HG03060 (cell line): ENCODE measurements at regions not wholly inside any gene's neighbourhood (a gene's known extent, or its start where the extent isn't known, plus 50 kb on each side); places are given as distances from the start of the nearest gene placed in this dataset.

Experiments
- ATAC-seq: cut with Tn5 transposase; IDR thresholded peaks from one replicate; pipeline ENCODE4 v1.9.1; 2021; ENCODE audit warnings: low read depth, moderate number of reproducible peaks; ENCODE audit not compliant: unreplicated experiment

DNA sequence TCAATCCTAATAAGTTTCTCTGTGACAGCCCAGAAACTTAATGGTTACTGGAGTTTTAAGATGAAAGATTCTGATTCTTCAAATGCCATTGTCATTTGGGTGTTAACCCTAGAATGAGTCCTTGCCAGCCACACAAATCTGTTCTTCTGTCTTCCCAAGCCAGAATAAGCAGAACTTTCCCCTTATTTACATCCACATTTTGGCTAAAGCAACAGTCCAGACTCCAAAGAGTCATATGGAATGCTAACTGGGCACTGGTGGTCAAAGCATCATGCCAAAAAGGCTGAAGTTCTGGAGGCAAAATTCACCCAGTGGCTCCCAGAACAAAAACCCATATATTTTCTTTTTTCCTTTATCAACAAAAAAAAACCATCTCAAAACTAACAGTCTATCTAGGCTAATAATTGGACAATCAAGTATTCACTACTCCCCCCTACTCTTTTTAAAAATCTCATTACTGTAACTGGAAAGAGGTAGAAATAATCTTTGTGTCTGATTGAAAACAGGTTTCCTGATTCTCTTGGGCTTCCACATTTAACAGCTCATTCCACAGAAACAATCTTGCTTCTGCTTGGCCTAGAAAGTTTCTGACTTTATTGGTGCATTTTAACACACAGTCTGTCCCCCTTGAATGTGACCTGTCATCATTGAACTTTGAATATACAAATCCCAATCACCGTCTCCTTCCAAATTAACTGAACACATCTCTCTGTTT, 89.6 kb upstream of the SETBP1 start:
- no peak for ATAC-seq

DNA sequence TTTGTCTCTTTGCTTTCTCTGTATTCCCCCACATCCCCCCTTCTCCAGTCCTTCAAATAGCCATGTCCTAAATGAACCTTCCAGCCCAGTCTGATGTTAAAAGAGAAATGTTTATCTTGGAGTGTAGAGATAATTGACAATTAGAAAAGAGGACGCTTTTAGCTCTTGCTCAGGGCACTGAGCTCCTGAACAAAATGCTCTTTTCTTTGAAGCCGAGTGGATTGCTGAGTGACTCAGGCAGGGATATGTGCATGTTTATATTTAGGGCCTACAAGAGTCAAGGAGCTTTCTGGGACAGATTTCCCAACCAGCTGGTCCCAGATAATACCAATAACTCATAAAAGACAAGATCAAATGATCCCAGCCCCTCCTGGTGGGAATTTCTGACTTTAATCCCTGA, 88.0 kb upstream of the SETBP1 start:
- no peak for ATAC-seq

DNA sequence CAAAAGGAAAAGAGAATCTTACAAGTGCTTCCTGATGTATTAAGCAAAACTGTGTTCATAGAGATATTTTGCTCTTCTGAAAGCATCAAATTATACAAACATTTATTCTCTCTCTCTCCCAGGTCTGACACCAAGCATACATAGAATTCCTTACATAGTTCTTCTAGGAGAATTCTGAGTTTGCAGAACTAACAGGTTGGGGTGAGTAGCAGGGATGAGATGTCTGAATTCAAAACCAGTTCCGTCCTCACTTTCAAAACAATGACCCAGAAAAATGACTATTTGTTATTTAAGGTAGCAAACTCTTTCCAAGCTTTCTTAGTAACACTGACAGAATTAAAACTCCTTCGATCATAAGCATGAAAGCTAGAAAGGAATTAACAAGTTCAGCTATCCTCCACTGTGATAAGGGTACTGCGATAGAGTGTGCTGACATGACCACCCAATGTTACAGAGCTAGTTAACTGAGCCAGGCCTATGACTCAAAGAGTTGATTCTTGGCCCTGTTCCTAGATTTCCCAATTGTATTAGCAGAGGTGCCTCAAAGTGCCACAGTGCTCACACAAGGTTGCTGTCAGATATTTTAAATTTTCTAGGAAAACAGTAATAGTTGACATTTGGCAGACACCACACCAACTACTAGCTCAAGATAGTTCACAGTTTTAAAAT, 85.8 kb upstream of the SETBP1 start:
- ATAC-seq: no peak

DNA sequence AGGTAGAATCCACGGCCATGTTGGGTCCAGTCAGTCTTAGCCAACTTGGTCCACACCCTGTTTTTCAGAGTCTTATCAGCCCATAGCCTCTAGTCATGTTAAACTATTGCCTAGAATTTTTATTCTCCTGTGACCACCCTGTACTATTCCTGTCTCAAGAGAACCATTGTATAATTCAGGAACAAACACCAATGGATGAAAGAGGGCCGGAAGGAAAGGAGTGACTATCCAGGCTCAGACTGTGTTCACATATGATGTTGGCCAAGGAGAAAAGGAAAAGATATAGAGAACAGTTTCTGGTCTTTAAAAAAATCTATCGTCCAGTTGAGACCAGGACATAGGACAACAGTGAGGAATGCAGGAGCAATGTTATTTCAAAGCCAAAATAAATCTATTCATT, 82.9 kb upstream of the SETBP1 start:
- no peak for ATAC-seq

DNA sequence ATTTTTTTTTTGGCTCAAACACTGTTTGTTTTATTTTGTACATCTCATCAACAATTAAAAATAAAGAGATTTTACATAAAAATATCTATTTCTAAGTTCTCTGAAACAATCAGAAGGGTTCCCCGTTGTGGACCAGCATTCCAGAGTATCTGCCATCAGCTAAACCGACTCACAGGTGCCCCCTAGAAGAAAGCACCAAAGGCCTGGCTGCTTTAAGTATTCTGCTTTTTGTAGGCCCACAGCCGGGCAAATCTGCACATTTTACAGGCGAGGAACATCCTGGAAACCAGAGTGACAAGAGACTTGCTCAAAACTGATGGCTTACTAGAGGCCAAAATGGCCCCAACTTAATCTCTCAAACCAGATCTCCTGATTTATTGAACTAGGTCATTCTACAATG, 82.2 kb upstream of the SETBP1 start:
- ATAC-seq: no peak

DNA sequence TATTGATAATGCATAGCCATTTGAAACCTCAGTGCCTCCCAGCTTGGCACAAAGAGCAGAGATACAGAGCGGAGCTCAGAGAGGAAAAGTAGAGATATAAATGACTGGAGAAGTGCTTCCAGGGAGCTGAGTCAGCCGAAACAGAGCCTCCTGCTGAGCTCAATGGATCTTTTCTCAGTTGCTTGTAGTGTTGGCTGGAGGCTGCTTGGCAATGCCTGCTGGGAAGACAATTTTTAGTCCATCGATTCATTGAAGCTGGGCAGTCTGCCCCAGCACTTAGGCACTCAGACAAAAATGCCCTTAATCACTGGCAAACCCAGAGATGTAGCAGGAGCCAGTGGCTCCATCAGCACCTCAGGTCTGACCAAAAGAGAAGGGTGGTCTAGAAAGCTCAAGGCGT, 81.3 kb upstream of the SETBP1 start:
- no peak for ATAC-seq

DNA sequence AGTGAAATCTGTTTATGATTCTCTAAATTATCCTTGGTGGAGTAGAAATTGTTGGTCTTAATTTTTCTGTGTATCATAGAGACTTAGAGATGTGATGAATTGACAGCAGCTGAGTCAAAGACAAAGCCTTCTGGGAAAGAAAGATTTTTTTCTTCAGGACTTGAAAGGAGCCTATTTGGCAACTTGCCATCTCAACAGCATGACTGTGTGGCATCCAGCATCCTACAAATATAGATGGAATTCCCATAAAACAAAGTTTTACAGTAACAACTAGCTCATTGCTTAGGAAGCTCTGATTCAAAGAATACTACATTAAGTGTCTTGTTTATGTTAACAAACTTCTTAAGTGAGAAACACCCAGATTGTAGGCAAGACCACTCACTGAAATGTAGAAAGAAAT, 79.2 kb upstream of the SETBP1 start:
- ATAC-seq: no peak

DNA sequence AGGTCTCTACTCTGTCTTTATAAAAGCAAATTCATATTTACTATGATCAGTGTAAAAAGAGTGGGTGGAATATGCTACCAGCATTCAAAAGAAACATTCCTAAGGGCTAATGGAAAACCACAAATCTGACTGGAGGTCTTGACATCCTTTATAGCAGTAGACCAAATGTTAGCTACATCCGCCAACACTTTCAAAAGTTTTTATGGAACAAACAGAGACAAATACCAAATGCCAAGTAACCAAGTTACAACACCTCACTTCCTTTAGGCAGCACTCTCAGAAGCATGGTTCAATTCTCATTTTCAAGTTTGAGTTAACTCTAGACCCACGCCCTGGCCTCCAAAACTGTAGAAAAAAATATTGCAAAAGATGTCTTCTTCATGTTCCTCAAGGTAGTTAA, 78.3 kb upstream of the SETBP1 start:
- no peak for ATAC-seq

DNA sequence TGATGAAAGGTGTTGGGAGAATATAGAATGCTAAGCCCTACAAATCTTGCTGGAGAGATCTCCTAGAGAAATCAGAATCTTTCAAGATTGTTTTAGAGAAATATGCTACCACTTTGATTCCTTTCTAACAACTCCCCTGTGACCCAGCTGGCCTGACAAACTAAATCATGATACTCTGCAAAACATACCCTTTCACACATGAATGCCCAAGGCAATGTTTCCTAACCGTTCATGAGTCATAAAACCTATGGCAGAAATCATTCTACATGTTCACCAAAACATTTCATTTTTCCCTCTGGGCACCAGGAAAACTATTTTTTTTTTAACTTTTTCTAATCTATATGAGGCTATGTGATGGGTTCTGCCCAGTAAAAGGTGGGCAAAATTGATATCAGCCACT, 77.8 kb upstream of the SETBP1 start:
- ATAC-seq: no peak

DNA sequence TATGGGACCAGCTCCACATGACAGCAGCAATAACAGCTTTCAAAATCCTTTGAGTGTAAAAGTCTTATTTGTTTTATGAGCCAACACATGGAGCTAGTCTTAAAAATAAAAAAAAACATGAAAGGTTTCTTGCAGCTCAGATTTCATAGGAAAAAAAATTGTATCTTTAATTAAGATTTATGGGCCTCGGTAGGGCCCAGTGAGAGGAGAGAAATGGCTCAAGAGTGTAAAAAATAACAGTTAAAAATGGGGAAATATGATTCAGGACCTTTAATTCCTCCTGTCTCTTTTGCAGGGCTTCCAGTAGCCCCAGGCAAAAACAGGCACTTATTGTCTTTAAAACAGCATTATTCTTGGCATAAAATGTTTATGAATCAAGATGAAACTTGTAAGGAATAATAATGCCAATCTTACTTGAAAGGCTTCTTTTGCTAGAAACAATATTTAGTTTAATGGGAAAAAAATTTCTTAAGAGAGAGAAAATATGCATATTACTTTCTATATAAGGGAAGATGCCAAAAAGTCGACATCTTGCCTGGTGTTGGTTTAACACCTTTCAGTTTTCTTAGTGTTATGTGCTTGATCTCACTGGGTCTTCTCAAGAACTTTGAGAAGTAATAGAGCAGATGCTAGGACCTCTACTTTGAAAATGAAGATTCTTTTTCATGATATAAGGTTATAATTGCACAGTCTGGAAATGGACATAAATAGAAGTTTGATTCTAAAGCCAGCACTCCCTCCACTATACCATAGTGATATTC, 71.3 kb upstream of the SETBP1 start:
- ATAC-seq: no peak

DNA sequence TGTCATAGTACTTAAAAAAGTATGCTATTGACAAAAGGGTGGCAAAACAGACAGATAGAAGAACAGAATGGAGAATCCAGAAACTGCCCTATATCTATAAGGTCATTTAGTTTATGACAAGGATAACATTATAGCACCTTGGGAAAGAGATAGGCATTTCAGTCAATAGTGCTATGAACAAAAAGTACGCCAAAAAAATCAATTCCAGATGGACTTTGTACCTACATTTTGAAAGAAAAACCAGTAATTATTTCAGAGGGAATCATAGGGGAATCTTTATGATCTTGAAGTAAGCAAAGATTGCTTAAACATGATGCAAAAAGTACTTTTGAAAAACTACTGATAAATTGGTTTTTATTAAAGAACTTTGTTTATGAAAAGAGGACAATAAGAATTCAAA, 59.9 kb upstream of the SETBP1 start:
- no peak for ATAC-seq

DNA sequence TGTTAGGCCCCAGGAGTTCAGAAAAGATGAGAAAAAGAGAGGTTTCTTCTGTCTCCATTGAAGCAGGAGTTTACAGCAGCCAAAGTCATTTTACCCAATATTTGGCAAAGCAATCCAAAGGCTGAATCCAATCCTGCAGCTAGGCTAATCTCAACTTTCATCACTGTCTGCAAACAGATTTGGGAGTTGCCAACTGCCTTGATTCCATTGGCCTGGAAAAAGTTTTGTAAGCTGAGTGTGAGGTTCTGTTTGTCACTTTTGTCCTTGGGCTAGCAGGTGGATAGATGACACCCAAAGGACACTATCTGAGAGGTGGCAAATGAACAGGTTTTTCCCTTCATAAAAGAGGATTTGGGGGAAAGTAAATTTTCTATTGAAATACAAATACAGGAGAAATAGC, 56.6 kb upstream of the SETBP1 start:
- no peak for ATAC-seq

DNA sequence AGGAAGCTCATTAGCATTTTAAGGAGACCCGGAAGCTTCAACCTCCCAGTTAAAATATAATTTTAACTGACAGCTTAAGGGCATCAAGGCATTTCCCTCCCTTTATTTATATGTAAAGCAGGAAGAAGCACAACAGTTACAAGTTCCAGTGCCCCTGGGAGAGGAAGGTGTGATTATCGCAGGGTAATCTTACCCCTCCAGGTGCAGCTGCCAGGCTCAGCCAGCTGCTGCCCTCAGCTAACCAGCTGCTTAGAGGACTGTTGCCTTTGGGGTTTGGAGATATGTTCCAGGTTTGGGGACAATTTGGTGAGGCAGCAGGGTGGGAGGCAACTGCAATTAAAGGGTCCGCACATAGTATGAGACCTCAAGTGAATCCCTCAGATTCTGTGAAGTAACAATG, 55.3 kb upstream of the SETBP1 start:
- no peak for ATAC-seq

DNA sequence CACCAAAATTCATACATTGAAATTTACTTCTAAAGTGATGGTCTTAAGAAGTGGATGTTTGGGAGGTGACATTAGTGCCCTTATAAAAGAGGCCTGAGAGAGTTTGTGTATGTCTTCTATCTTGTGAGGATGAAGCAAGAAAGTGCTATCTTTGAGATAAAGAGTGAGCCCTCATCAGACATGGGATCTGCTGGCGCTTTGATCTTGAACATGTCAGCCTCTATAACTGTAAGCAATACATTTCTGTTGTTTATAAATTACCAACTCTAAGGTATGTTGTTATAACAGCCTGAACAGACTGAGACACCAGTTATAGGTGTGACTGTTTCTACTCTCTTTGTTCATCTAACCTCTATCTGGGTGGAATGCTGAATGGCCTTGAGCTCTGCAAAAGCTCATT, 54.5 kb upstream of the SETBP1 start:
- no peak for ATAC-seq

DNA sequence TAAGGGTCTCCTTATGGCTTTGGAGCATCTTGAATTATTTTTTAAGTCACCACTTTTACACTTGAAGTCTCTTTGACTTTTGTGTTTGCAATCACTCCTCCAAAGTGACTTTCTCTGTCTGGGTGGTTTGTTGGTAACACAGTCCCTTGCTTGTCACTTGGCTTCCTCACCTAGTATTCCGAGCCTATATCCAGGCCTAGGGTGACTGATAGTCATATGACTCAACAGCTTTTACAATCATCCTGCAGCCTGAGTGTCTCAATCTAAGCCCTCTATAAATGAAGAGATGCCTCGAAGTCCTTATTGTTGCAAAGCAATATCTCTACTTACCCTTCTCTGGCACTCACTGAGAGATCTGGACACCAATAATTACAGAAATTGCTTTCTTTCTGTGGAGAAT, 53.9 kb upstream of the SETBP1 start:
- no peak for ATAC-seq

DNA sequence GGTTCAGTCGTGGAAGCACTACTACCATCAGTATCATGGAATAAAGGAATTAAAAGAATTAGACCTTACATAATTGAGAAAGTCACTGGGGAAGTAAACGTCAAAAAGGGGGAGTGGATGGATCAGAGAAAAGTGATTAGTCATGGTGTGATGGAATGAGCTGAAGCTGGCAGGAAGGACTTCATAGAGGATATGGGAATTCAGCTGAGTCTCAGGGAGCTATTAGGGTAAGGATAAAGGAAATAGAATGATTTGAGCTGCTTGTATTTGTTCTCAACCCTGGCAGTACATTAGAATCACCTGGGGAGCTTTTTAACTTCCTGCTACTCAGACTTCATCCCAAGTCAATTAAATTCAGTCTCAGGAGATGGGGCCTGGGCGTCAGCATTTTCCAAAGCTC, 53.4 kb upstream of the SETBP1 start:
- ATAC-seq: no peak

DNA sequence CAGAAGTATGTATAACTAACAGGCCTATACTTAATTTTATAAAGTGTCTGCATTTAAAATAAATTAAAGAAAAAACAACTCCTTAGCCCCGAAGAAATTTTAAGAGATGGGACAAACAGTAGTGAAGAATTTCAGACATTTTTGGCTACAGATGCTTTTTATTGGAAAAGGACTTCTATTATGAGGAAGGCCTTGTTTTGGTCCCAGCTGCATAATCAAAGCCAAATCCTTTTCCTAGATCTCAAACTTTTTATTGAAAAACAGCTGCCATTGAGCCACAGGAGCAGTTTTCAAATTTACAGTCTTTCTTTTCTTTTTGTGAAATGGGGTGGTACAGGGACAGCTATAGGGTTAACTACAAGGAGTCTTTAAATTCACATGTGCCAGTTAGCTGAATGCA, 51.3 kb upstream of the SETBP1 start:
- no peak for ATAC-seq

DNA sequence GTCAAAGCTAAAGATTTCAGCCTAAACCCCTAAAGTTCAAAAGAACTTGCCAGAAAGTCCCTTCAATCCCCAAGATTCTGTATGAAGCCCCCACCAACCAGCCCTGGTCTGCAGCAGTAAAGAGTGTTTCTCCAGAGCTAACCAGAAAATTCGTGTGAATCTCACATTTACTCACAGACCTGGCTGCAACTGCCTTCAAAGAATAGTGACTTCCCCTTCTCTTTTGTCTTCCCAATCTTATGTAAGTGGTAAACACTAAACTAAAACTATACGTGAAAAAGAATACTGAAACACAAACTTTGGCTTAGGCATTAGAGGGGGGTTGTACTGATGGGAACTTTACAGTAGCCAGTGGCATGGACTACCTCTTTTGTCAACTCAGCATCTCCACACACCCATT, 50.6 kb upstream of the SETBP1 start:
- no peak for ATAC-seq
